NB4 (cell line): ENCODE measurements at regions not wholly inside any gene's neighbourhood (a gene's known extent, or its start where the extent isn't known, plus 50 kb on each side); places are given as distances from the start of the nearest gene placed in this dataset.

Experiments used
- POLR2A ChIP-seq: IDR thresholded peaks from 2 replicates; pipeline ENCODE4 v1.6.1; 2011; ENCODE audit warnings: mild to moderate bottlenecking; ENCODE audit not compliant: insufficient read length; ENCODE audit errors: extremely low read depth
- TF ChIP-seq, protein P1 (sequence below): IDR thresholded peaks from one replicate; pipeline ENCODE4 v1.5.1; 2012; ENCODE audit warnings: low read depth, low read length

DNA sequence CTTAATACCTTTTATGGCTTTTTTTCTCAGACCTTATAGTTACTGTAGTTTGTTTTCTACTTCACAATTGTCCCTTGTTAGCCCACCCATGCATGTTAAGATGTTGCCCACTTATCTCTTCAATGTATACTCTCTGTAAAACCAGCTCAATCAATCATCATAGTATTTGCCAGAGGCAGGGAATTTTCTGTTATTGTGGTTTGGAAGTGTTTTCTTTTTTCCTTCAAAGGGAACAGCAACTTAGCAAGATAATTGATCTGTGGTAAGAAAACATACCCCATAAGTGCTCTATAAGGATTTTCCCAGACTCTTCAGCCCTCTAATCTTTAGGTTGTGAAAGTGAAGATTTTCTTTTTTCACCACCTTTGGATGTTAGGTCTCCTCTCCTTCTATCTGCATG, 76.7 kb upstream of the SYT9 start:
- TF ChIP-seq POLR2A = no peak
- TF ChIP-seq, protein P1, sequence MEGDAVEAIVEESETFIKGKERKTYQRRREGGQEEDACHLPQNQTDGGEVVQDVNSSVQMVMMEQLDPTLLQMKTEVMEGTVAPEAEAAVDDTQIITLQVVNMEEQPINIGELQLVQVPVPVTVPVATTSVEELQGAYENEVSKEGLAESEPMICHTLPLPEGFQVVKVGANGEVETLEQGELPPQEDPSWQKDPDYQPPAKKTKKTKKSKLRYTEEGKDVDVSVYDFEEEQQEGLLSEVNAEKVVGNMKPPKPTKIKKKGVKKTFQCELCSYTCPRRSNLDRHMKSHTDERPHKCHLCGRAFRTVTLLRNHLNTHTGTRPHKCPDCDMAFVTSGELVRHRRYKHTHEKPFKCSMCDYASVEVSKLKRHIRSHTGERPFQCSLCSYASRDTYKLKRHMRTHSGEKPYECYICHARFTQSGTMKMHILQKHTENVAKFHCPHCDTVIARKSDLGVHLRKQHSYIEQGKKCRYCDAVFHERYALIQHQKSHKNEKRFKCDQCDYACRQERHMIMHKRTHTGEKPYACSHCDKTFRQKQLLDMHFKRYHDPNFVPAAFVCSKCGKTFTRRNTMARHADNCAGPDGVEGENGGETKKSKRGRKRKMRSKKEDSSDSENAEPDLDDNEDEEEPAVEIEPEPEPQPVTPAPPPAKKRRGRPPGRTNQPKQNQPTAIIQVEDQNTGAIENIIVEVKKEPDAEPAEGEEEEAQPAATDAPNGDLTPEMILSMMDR = no peak
